ENCODE measurements at regions not wholly inside any gene's neighbourhood (a gene's known extent, or its start where the extent isn't known, plus 50 kb on each side); places are given as distances from the start of the nearest gene placed in this dataset.

DNA sequence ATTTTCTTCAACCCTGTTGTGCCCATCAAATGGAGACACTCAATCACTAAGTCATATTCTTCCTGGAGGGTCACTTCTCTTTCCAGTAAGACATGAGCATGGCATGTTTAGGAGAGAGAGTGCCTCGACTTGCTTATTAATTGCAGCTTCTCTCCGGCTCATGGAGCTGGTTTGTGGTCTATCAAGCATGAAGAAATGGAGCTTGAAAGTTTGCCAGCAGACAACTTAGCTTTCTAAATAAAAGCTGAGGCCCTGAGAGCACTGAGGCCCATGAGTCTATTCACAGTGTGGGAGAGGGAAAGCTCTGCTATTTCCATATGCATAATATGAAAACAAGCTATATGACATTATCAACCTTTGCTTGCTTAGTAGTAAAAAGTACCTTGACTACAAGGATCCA, 378.5 kb downstream of the FGF9 start:
- no peak overlapping the region for H3K9ac ChIP-seq (ENCODE audit: insufficient read depth, low read length)
- no peak overlapping the region for H3K4me2 ChIP-seq (ENCODE audit: extremely low read depth, insufficient read depth, low read length)
- H3K27ac ChIP-seq (ENCODE audit: insufficient read depth, low read length) = no peak overlapping the region
- DNase-seq (ENCODE audit: low read depth in 2 of 2) = peak in 1 of 2 donors; percentile 1
- no peaks in the 10 kb centered on the region for H3K36me3 ChIP-seq (ENCODE audit: control insufficient read depth, insufficient read depth, low read length)
- no peaks in the 10 kb centered on the region for H4K20me1 ChIP-seq (ENCODE audit: control insufficient read depth, extremely low read depth, insufficient read depth, low read length)
- H3K4me1 ChIP-seq (ENCODE audit: control insufficient read depth, extremely low read depth, insufficient read depth, low read length) = no peaks in the 10 kb centered on the region
- no peaks in the 10 kb centered on the region for H3K27me3 ChIP-seq (ENCODE audit: control insufficient read depth, insufficient read depth, low read length)
- no peak overlapping the region for H3K4me3 ChIP-seq (replicated peaks in 1 of 4; ENCODE audit: control extremely low read depth in 1 of 4, insufficient read depth in 1 of 4, low read depth in 3 of 4, low read length in 4 of 4)
- H2AFZ ChIP-seq (ENCODE audit: low read length) = no peak overlapping the region
- H3K79me2 ChIP-seq (ENCODE audit: control insufficient read depth, insufficient read depth, low read length) = no peaks in the 10 kb centered on the region
- no peak for TF ChIP-seq EZH2 (IDR thresholded peaks at IDR 0.05; ENCODE audit: low read length, missing control alignments)
- TF ChIP-seq, protein P1, sequence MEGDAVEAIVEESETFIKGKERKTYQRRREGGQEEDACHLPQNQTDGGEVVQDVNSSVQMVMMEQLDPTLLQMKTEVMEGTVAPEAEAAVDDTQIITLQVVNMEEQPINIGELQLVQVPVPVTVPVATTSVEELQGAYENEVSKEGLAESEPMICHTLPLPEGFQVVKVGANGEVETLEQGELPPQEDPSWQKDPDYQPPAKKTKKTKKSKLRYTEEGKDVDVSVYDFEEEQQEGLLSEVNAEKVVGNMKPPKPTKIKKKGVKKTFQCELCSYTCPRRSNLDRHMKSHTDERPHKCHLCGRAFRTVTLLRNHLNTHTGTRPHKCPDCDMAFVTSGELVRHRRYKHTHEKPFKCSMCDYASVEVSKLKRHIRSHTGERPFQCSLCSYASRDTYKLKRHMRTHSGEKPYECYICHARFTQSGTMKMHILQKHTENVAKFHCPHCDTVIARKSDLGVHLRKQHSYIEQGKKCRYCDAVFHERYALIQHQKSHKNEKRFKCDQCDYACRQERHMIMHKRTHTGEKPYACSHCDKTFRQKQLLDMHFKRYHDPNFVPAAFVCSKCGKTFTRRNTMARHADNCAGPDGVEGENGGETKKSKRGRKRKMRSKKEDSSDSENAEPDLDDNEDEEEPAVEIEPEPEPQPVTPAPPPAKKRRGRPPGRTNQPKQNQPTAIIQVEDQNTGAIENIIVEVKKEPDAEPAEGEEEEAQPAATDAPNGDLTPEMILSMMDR (conservative IDR thresholded peaks at IDR 0.05 in 1 of 2, IDR thresholded peaks at IDR 0.05 in 1 of 2; ENCODE audit: low read depth in 1 of 2, low read length in 2 of 2) = no peak
- no peaks in the 10 kb centered on the region for H3K9me3 ChIP-seq (ENCODE audit: control insufficient read depth, insufficient read depth, low read depth, low read length)

DNA sequence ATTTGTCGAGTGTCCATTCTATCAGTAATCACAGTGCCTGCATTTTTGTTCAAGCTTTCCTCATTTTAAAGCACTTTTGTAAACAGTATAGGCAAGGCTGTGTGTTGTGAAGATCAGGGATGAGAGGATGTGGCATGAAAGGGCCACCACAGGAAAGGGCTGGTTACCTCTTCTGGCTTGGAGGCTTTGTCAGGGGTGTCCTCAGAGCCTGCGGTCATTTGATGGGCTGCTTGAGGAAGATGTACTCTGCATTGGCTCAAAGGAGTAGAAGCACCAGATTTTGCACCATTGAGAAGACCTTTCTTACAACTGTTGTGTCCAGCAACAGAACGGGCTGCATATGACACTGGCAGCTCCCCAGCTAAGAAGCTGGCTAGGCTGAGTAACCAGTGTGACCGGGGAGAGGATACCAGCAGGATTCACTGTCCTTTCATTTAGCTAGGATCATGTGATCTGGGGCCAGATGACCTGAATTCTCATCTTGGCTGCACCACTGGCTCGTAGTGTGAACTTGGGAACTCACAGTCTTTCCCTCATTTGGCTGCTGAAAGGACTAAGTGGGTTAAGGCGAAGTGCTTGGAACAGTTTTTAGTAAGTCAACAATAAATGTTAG, 380.2 kb downstream of the FGF9 start:
- H4K20me1 ChIP-seq (ENCODE audit: control insufficient read depth, extremely low read depth, insufficient read depth, low read length) = no peaks in the 10 kb centered on the region
- no peaks in the 10 kb centered on the region for H3K4me1 ChIP-seq (ENCODE audit: control insufficient read depth, extremely low read depth, insufficient read depth, low read length)
- no peak overlapping the region for H3K4me3 ChIP-seq (replicated peaks in 1 of 4; ENCODE audit: control extremely low read depth in 1 of 4, insufficient read depth in 1 of 4, low read depth in 3 of 4, low read length in 4 of 4)
- H3K27me3 ChIP-seq (ENCODE audit: control insufficient read depth, insufficient read depth, low read length) = no peaks in the 10 kb centered on the region
- no peak overlapping the region for H3K4me2 ChIP-seq (ENCODE audit: extremely low read depth, insufficient read depth, low read length)
- H2AFZ ChIP-seq (ENCODE audit: low read length) = no peak overlapping the region
- no peaks in the 10 kb centered on the region for H3K79me2 ChIP-seq (ENCODE audit: control insufficient read depth, insufficient read depth, low read length)
- no peak overlapping the region for H3K9ac ChIP-seq (ENCODE audit: insufficient read depth, low read length)
- H3K27ac ChIP-seq (ENCODE audit: insufficient read depth, low read length) = no peak overlapping the region
- no peaks in the 10 kb centered on the region for H3K9me3 ChIP-seq (ENCODE audit: control insufficient read depth, insufficient read depth, low read depth, low read length)
- no peaks in the 10 kb centered on the region for H3K36me3 ChIP-seq (ENCODE audit: control insufficient read depth, insufficient read depth, low read length)
- DNase-seq (ENCODE audit: low read depth in 2 of 2) = no peak
- TF ChIP-seq, protein P1 (conservative IDR thresholded peaks at IDR 0.05 in 1 of 2, IDR thresholded peaks at IDR 0.05 in 1 of 2; ENCODE audit: low read depth in 1 of 2, low read length in 2 of 2) = no peak
- TF ChIP-seq EZH2 (IDR thresholded peaks at IDR 0.05; ENCODE audit: low read length, missing control alignments) = no peak

DNA sequence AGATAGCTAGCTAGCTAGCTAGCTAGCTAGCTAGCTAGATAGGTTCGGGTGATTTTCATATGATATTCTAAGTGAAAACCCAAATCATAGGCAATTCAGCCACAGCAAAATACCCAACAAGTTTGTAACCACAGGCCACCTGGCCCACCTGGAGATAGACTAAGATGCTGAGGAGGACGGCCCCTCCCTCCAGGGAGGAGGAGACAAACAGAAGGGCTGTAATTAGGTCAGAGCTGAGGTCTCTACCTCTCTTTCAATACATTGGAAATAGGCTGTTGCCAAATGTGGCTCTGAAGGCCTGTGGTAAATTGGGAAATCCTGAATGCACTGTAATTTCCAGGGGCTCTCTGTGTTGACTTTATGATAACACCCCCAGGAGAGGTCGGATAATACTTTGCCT, 382.2 kb downstream of the FGF9 start:
- Histone ChIP-seq H3K79me2 (ENCODE audit: control insufficient read depth, insufficient read depth, low read length) (no peaks in the 10 kb centered on the region), H3K36me3 (ENCODE audit: control insufficient read depth, insufficient read depth, low read length) (no peaks in the 10 kb centered on the region), H3K27ac (ENCODE audit: insufficient read depth, low read length) (no peak overlapping the region), H4K20me1 (ENCODE audit: control insufficient read depth, extremely low read depth, insufficient read depth, low read length) (no peaks in the 10 kb centered on the region), H3K4me1 (ENCODE audit: control insufficient read depth, extremely low read depth, insufficient read depth, low read length) (no peaks in the 10 kb centered on the region), H3K9me3 (ENCODE audit: control insufficient read depth, insufficient read depth, low read depth, low read length) (no peaks in the 10 kb centered on the region), H3K4me2 (ENCODE audit: extremely low read depth, insufficient read depth, low read length) (no peak overlapping the region), H3K9ac (ENCODE audit: insufficient read depth, low read length) (no peak overlapping the region), H2AFZ (ENCODE audit: low read length) (no peak overlapping the region), H3K27me3 (ENCODE audit: control insufficient read depth, insufficient read depth, low read length) (no peaks in the 10 kb centered on the region), H3K4me3 (replicated peaks in 1 of 4; ENCODE audit: control extremely low read depth in 1 of 4, insufficient read depth in 1 of 4, low read depth in 3 of 4, low read length in 4 of 4) (no peak overlapping the region)
- no peak for TF ChIP-seq EZH2 (IDR thresholded peaks at IDR 0.05; ENCODE audit: low read length, missing control alignments)
- TF ChIP-seq, protein P1 (conservative IDR thresholded peaks at IDR 0.05 in 1 of 2, IDR thresholded peaks at IDR 0.05 in 1 of 2; ENCODE audit: low read depth in 1 of 2, low read length in 2 of 2) = no peak
- DNase-seq (ENCODE audit: low read depth in 2 of 2) = no peak
